ENCODE measurements at regions not wholly inside any gene's neighbourhood (a gene's known extent, or its start where the extent isn't known, plus 50 kb on each side); places are given as distances from the start of the nearest gene placed in this dataset.

DNA sequence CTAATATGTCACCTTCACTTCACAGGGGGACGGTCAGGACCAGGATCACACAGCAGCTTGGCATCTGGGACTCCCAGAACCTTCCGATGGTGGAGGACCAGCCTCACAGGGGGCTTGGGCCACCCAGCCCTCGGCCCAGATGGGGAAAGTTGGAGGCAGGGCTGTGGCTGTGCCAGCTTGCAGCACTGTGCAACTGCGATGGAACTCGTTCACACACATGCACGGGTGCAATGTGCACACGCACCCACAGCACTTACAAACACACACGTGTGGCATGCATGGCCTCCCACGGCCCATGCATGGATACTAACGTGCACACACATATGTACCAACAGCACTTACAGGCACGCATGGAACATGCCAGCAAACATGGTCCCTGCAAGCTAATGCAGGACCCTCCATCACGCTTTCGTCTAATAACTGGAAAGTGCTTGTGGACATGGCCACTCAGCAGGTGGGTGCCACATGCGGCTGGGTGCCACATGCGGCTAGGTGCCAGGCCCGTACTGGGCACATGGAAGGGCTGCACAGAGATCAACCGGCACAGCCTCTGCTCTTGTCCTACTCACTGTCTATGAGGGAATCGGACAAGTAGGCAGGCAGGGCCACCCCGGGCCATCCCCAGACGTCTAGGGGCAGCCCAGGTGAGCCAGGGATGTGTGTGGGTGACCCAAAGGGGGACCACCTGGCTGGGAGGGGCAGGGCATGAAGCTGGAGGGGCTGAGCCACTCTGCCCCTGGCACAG lies 63.2 kb downstream of the ADRA2C start:
- DNase-seq (ENCODE audit: low read depth): no peak
- TF ChIP-seq, protein P1, sequence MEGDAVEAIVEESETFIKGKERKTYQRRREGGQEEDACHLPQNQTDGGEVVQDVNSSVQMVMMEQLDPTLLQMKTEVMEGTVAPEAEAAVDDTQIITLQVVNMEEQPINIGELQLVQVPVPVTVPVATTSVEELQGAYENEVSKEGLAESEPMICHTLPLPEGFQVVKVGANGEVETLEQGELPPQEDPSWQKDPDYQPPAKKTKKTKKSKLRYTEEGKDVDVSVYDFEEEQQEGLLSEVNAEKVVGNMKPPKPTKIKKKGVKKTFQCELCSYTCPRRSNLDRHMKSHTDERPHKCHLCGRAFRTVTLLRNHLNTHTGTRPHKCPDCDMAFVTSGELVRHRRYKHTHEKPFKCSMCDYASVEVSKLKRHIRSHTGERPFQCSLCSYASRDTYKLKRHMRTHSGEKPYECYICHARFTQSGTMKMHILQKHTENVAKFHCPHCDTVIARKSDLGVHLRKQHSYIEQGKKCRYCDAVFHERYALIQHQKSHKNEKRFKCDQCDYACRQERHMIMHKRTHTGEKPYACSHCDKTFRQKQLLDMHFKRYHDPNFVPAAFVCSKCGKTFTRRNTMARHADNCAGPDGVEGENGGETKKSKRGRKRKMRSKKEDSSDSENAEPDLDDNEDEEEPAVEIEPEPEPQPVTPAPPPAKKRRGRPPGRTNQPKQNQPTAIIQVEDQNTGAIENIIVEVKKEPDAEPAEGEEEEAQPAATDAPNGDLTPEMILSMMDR (conservative IDR thresholded peaks at IDR 0.05; ENCODE audit: low read depth, low read length): no peak
- H3K4me3 ChIP-seq (ENCODE audit: low read depth, low read length): no peak overlapping the region

DNA sequence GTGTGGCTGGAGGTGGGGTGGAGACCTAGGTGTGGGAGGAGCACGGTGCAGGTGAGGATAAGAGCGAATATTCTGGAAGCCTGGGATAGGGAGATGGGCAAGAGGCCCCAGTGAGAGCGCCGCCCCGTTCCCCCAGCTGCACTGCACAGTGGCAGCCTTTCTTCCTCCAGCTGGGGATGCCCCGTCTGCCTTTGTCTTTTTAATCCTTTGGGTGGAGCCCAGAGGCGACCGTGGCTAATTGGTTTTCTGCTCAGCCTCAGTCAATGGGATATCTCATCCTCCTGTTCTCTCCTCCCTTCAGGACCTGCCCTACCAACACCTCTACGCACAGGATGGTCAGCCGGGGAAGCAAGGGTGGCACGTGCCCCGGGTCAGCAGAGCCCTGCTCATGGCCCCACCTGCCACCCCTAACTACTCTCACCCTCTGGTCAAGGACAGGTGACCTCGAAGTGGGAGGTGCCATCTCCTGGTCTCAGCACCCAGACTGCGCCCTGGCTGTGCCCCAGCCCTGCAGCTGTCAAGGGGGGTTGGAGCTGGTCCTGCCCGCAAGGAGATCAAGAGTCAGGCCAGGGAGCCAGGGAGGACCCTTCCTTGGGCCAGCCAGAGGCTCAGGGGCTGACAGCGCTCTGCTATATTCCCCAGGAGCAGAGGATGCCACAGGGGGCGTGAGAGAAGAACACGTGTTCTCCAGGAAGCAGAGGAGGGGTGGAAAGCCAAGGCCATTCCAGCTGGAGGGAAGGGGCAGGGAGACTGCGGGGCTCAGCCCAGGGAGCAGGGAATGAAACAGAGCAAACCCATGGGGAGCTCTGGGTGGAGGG lies 64.0 kb downstream of the ADRA2C start:
- no peak overlapping the region for H3K4me3 ChIP-seq (ENCODE audit: low read depth, low read length)
- TF ChIP-seq, protein P1 (conservative IDR thresholded peaks at IDR 0.05; ENCODE audit: low read depth, low read length): no peak
- DNase-seq (ENCODE audit: low read depth): no peak

DNA sequence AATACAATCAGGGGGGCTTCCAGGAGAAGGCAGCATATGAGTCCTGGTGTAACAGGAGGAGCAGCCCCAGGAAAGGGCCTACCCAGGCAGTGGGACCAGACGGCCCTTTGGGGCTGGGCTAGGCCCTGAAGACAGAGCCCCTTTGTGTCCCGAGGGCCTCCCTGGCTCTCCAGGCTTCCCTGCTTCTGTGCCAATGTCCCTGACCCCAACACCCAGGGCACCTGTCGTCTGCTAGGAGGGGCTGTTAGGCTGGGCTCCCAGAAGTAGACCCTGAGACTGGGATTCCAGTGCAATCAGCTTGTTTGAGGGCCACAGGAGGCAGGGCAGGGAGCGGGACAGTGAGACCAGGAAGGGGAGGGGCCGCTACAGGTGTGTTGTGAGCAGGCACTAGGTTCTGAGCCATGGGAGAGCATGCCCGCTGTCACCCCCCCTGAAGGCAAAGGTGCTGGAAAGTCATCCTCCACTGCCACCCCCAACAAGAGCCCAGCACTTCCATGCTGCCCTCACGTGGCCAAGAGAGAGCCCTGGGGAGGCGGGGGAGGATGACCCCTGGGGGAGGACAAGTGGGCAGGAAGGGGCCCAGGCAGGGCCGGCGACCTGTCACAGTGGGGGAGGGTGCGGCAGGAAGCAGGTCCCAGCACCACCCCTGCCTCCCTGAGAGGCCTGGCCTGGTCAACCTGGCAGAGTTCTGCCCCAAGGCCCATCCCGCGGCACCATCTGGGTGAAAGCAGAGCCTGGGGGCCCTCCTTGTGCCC lies 64.8 kb downstream of the ADRA2C start:
- TF ChIP-seq, protein P1 (conservative IDR thresholded peaks at IDR 0.05; ENCODE audit: low read depth, low read length): no peak
- H3K4me3 ChIP-seq (ENCODE audit: low read depth, low read length): no peak overlapping the region
- no peak for DNase-seq (ENCODE audit: low read depth)

DNA sequence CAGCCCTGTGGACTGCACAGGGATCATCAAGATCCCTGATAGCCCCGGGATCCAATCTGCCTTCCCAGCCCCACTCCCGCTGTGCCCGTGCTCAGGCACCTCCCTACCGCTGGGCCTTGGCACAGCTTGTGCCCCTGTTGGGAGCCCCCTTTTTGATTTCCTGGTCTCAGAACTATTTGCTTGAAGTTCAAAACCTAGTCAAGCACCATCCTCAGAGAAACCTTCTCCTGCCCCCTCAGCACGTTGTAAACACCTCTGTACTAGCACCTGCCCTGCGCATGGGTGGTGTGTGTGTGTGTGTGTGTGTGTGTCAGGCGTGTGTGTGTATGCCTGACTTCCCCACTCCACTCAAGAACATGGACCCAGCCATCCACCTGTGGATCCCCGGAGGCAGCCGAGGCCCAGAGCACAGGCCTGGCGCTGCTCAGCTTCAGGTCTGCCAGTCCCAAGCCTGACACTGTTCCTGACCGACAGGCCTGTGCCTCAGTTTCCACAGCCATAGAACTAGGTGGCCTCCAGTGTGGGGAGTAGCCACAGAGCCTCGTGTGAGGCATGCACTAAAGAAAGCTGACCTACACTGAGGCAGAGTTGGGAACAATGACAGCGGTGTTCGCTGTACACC lies 65.5 kb downstream of the ADRA2C start:
- TF ChIP-seq, protein P1 (conservative IDR thresholded peaks at IDR 0.05; ENCODE audit: low read depth, low read length): no peak
- DNase-seq (ENCODE audit: low read depth): no peak
- no peak overlapping the region for H3K4me3 ChIP-seq (ENCODE audit: low read depth, low read length)

DNA sequence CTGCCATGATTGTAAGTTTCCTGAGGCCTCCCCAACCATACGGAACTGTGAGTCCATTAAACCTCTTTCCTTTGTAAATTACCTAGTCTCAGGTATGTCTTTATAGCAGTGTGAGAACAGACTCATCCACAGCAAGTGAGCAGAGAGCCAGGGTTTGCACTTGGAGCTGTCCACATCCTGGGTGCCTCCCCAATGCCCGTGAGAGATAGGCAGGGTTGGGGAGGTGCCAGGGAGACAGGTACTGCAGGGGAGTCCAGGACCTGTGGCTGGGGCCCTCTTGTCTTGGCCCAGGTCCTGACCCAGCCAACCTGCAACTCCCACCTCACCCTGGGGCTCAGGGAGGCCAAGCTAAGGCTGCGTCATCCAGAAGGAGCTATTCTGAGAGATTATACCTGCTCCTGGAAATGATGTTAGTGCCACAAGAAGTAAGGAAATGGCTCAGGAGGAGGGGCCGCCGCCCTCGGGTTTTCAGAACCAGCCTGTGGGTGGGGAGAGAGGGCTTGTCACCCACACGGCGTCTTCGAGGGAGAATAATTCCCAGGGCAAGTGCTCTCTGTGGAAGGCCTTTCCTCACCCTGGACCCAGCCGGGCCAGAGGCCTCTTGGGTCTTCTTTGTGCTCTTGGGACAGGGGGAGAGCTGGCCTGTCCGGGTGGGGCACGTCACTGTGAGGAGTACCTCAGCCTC lies 66.5 kb downstream of the ADRA2C start:
- DNase-seq (ENCODE audit: low read depth): no peak
- H3K4me3 ChIP-seq (ENCODE audit: low read depth, low read length): no peak overlapping the region
- TF ChIP-seq, protein P1 (conservative IDR thresholded peaks at IDR 0.05; ENCODE audit: low read depth, low read length): no peak

DNA sequence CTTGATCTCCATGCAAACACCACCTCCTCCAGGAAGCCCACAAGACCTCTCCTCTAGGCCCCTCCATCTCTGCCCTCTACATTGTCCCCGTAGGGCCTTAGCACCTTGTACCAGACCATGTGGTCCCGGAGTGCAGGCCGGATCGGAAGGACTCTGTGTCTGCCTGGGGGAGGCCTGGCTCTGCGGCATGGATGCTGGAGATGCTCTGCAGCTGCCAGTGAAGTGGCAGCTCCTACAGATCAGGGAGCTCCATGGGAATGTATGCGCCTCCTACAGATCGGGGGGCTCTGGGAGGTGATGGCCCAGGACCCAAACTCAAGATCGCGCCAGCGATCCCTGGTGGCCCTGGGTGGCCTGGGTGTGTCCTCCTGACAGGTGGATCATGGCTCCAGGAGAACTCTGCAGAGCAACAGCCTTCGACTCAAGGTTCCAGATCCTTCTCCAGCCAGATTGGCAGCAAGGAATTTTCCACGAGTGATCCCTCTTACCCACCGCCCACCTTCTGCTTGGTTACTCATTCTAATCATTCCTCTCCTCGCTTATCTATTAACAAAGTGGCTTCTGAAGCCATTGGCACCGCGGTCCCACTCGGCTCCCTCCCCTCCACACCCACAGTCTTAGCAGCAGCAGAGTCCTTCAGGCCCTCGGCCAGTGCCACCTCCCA lies 67.3 kb downstream of the ADRA2C start:
- no peak overlapping the region for H3K4me3 ChIP-seq (ENCODE audit: low read depth, low read length)
- DNase-seq (ENCODE audit: low read depth): no peak
- TF ChIP-seq, protein P1 (conservative IDR thresholded peaks at IDR 0.05; ENCODE audit: low read depth, low read length): no peak
